Lung (tissue), 11 donors: ENCODE measurements at regions not wholly inside any gene's neighbourhood (a gene's known extent, or its start where the extent isn't known, plus 50 kb on each side); places are given as distances from the start of the nearest gene placed in this dataset.

ENCODE experiments used
- ATAC-seq: fragments of 200-7000 bp; cut with Tn5 transposase; one replicate; pipeline ENCODE4 v1.9.1; 2020; ENCODE audit warnings: moderate number of reproducible peaks; ENCODE audit not compliant: insufficient read depth, low FRiP score
- DNase-seq, 3 donors: peaks; one replicate each; pipeline ENCODE4 v3.0.0-alpha.2; 2013 to 2017
- H3K27ac ChIP-seq, 2 donors: one replicate each; pipeline ENCODE4 v1.5.1; 2013; ENCODE audit warnings: mild to moderate bottlenecking in 2 of 2, moderate library complexity in 2 of 2, control low read depth in 1 of 2, inconsistent platforms in 1 of 2, low read depth in 1 of 2, low read length in 1 of 2
- H3K27me3 ChIP-seq, 3 donors: one replicate each; pipeline ENCODE4 v1.5.1; 2013; ENCODE audit warnings: low read length in 2 of 3; ENCODE audit not compliant: control insufficient read depth in 3 of 3, insufficient read depth in 3 of 3
- H3K36me3 ChIP-seq, 4 donors: one replicate each; pipeline ENCODE4 v1.5.1; 2013; ENCODE audit warnings: low read length in 4 of 4, mild to moderate bottlenecking in 1 of 4, moderate library complexity in 1 of 4; ENCODE audit not compliant: control insufficient read depth in 4 of 4, insufficient read depth in 4 of 4
- H3K4me1 ChIP-seq, 5 donors: one replicate each; pipeline ENCODE4 v1.5.1; 2013; ENCODE audit warnings: low read length in 5 of 5, mild to moderate bottlenecking in 2 of 5, moderate library complexity in 1 of 5; ENCODE audit not compliant: control insufficient read depth in 5 of 5, insufficient read depth in 5 of 5
- H3K4me3 ChIP-seq: one replicate; pipeline ENCODE4 v1.5.1; 2013; ENCODE audit warnings: mild to moderate bottlenecking, control low read depth, moderate library complexity
- H3K9ac ChIP-seq, 2 donors: one replicate each; pipeline ENCODE4 v1.5.1; 2013; ENCODE audit warnings: low read length in 2 of 2, control low read depth in 1 of 2; ENCODE audit not compliant: insufficient read depth in 1 of 2
- H3K9me3 ChIP-seq, 4 donors: one replicate each; pipeline ENCODE4 v1.5.1; 2013; ENCODE audit warnings: low read length in 3 of 4, mild to moderate bottlenecking in 1 of 4, moderate library complexity in 1 of 4; ENCODE audit not compliant: control insufficient read depth in 4 of 4, insufficient read depth in 3 of 4
- CTCF ChIP-seq: IDR thresholded peaks from 2 replicates; pipeline ENCODE4 v1.5.1; 2012; ENCODE audit warnings: mild to moderate bottlenecking; ENCODE audit errors: control extremely low read depth, extremely low read depth
- WGBS, 2 donors: extraction: QIAGEN DNeasy Blood & Tissue Kit; methylation state at CpG; one replicate each; pipeline ENCODE4 v1.1.7; 2013; 5-methylcytosine and 5-hydroxymethylcytosine counted together
- donor health status: control.
- donor health status: control.
- donor health status: Bipolar disorder and iron deficiency.
- donor health status: healthy.
- donor health status: DM: yes; HTN: yes; CAD: no.

- Histone ChIP-seq H3K9ac (no peak overlapping the region), H3K27ac (no peak overlapping the region), H3K4me3 (no peak overlapping the region), H3K4me1 (no peaks in the 10 kb centered on the region), H3K27me3 (no peaks in the 10 kb centered on the region), H3K9me3 (no peaks in the 10 kb centered on the region), H3K36me3 (no peaks in the 10 kb centered on the region)
- TF ChIP-seq CTCF, result no peak
- ATAC-seq (no peak), DNase-seq (no peak)
- WGBS, 2 donors, result 74 to 85% methylated on average over 3 of the region's 3 CpGs
Measured at GRCh38 chr4:133467290-133467947, 318.3 kb downstream of the PCDH10 start.

GRCh38 chr4:133465022-133465421 lies 315.9 kb downstream of the PCDH10 start:
- peak in 2 of 3 donors; percentile 1 to 18 for DNase-seq
- no peak overlapping the region for H3K9ac ChIP-seq
- no peak for ATAC-seq
- H3K9me3 ChIP-seq, result no peaks in the 10 kb centered on the region
- no peaks in the 10 kb centered on the region for H3K36me3 ChIP-seq
- WGBS, 2 donors, result 78 to 85% methylated on average over 4 of the region's 4 CpGs
- TF ChIP-seq CTCF, result no peak
- no peaks in the 10 kb centered on the region for H3K27me3 ChIP-seq
- no peaks in the 10 kb centered on the region for H3K4me1 ChIP-seq
- no peak overlapping the region for H3K4me3 ChIP-seq
- no peak overlapping the region for H3K27ac ChIP-seq

DNA sequence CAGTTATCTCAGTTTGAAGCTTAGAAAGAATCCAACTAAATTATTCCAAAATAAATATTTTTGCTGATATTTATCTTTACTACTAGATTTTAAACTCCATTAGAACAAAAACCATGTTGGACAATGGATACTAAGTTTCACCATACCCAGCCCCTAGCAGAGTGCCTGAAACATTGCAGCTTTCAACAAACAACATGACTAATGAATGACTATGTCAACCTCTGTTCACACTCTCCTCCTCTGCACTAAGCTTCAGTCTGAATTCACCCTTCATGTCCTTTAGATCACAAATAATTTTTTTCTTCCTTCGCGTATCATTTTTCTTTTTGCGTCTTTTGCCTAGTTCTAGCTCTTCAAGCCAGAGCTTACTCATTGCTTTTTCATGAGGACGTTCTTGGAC lies 315.2 kb downstream of the PCDH10 start:
- DNase-seq (no peak), ATAC-seq (no peak)
- TF ChIP-seq CTCF, result no peak
- no peaks in the 10 kb centered on the region for H3K9me3 ChIP-seq
- no peaks in the 10 kb centered on the region for H3K36me3 ChIP-seq
- 77 to 93% methylated on average over 4 of the region's 4 CpGs for WGBS, 2 donors
- no peak overlapping the region for H3K4me3 ChIP-seq
- no peak overlapping the region for H3K9ac ChIP-seq
- H3K27me3 ChIP-seq, result no peaks in the 10 kb centered on the region
- H3K4me1 ChIP-seq, result no peaks in the 10 kb centered on the region
- no peak overlapping the region for H3K27ac ChIP-seq

- no peak for ATAC-seq
- H3K36me3 ChIP-seq, result no peaks in the 10 kb centered on the region
- no peak for DNase-seq
- H3K4me1 ChIP-seq, result no peaks in the 10 kb centered on the region
- no peak overlapping the region for H3K4me3 ChIP-seq
- 86 to 93% methylated on average over 2 of the region's 2 CpGs for WGBS, 2 donors
- H3K9ac ChIP-seq, result no peak overlapping the region
- H3K27ac ChIP-seq, result no peak overlapping the region
- H3K9me3 ChIP-seq, result no peaks in the 10 kb centered on the region
- H3K27me3 ChIP-seq, result no peaks in the 10 kb centered on the region
- TF ChIP-seq CTCF, result no peak
Measured at GRCh38 chr4:133452678-133453077, 303.6 kb downstream of the PCDH10 start.
